ENCODE measurements at regions not wholly inside any gene's neighbourhood (a gene's known extent, or its start where the extent isn't known, plus 50 kb on each side); places are given as distances from the start of the nearest gene placed in this dataset.

- no peak for TF ChIP-seq CTCF (IDR thresholded peaks at IDR 0.05)
- no peak for TF ChIP-seq POLR2A (IDR thresholded peaks at IDR 0.05)
These were observed 208.4 kb downstream of the UBE3A start for GRCh38 chr15:25230442-25230841.

Measured in tibial nerve (tissue), 3 donors.